ENCODE measurements at regions not wholly inside any gene's neighbourhood (a gene's known extent, or its start where the extent isn't known, plus 50 kb on each side); places are given as distances from the start of the nearest gene placed in this dataset.

- no peak for DNase-seq (ENCODE audit: low read depth in 2 of 2)
Observed at GRCh38 chr10:4120096-4120853, 335.3 kb upstream of the KLF6 start.

GRCh38 chr10:4119107-4119506, 334.1 kb upstream of the KLF6 start:
- no peak for DNase-seq (ENCODE audit: low read depth in 2 of 2)

- no peak for DNase-seq (ENCODE audit: low read depth in 2 of 2)
Observed at GRCh38 chr10:4117604-4118003, 332.6 kb upstream of the KLF6 start.

DNA sequence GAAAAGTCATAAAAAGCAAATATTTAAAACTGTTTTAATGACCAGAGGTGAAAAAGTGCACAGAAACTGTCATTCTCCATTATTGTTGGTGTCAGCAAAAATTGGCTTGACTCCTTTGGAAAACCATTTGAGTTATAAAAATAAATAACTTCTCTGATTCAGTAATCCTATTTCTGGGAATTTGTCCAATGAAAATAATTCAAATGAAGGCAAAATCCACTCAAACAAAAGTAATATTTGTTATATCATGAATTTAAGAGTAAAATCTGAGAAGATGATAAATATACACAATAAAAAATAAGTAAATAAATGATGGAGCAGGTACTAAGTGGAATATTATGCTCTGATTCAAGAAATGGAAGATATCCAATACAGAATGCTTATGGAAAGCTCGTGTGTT, 326.6 kb upstream of the KLF6 start:
- DNase-seq (ENCODE audit: low read depth in 2 of 2) = no peak

DNA sequence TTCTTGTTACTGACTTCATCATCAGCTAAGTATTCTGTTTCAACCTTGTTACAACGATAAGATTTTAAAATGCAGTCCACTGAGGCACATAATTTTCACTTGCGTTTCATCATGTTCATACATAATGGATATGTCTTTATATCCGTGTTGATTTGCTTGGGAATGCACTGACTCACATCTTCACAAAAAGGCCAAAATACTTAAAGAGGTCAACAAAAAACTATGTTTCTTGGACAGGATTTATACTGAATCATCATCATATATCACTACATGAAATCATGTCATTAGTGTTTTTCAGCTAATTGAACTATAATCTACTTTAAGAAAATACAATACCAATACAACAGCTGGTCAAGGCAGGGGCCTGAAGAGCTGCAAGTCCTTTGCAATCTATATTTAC, 324.5 kb upstream of the KLF6 start:
- no peak for DNase-seq (ENCODE audit: low read depth in 2 of 2)

DNA sequence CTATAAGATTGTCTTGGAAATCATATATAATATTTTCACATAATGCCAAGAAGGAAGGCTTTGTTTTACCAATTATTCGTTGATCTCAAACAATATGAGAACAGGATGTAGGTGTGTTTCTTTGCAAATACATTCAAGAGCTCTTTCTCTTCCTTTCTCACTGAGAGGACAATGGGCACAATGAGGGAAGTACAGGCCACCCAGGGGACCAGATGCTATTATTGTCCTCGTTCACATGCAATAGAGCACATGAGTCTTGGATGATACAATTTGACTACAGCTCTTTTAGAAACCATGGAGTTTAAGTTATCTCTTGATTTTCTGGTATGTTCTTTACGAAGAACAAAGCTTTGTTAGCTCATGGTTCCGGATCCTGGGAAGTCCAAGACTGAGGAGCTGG, 323.7 kb upstream of the KLF6 start:
- DNase-seq (ENCODE audit: low read depth in 2 of 2) = no peak

DNA sequence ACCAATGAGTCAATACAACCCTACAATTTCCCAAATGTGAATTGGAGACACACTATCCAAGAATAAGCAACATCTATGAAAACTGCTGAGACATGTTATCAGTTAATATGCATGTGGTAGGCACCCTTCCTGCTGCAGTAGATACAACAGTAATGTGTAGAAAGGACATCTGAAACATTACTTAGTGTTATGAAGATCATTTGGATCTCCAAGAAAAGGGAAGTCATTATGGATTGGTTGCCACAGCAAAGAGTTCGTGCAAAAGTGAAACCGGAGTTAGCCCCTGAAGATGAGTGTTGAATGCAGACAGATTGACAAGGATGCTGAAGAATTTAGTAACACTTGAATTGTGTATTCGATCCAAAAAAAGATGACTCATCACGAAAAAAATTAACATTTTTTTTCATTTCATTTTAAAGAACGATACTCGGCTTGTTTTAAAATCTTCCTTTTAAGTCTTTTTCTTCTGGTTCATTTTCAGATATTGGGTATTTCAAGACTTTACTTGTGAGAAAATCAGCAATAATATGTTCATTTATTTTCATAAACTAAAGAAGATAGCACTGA, 322.4 kb upstream of the KLF6 start:
- no peak for DNase-seq (ENCODE audit: low read depth in 2 of 2)

DNA sequence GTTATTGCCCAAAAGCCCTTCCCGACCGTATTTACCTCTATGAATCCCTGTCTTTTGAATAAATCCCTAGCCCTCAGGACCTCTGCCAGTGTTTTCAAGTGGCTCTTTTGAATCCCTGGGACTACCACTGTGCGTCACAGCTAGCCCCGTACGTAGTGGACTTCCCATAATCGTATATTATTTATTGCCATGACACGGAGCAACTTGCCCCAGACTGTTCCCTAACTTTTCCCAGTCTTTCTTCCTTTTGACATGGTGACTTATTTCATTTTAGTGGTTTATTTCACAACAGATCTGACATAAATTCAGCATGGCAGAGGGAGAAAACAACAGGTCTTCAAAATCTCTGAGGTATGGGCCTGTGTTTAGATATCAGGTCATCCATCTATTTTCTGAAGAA, 318.6 kb upstream of the KLF6 start:
- DNase-seq (ENCODE audit: low read depth in 2 of 2) = no peak

- DNase-seq (ENCODE audit: low read depth in 2 of 2) = no peak
Observed at GRCh38 chr10:4102802-4103344, 317.9 kb upstream of the KLF6 start.

GRCh38 chr10:4101918-4102654, 317.1 kb upstream of the KLF6 start:
- no peak for DNase-seq (ENCODE audit: low read depth in 2 of 2)

- no peak for DNase-seq (ENCODE audit: low read depth in 2 of 2)
Observed at GRCh38 chr10:4100380-4100779, 315.4 kb upstream of the KLF6 start.

GRCh38 chr10:4099202-4099601, 314.2 kb upstream of the KLF6 start:
- no peak for DNase-seq (ENCODE audit: low read depth in 2 of 2)

DNA sequence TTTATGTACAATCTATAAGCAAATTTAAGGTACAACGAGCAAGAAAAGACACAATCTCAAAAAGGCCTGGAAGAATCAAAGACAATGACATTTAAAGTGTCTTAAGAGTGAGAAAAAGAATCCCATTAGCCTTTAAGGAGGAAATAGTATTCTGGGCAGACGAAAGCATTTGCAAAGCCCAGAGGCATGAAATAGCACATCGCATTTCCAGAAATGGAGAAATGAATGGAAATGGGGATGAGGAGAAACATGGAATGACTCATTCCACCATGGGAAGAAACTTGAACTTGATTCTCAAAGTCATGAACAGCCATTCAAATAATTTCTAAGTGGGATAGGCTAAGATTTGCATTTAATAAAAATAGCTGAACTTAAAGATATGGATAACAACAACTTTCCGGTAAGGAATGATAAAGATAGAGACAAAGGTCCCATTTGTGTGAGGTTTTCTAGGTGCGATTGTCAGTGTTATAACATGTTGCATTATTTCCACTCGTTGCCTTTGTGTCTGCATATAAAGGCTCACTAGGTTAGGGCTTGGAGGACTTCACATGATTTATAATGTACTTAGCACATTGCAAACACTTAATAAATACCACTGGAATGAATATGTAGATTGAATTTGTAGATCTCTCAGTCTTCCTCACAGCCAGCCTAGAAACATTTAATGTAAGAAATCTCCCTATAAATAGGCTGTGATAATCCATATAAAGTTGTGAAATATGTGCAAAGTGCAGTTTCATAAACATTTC, 310.3 kb upstream of the KLF6 start:
- no peak for DNase-seq (ENCODE audit: low read depth in 2 of 2)

- no peak for DNase-seq (ENCODE audit: low read depth in 2 of 2)
Observed at GRCh38 chr10:4094751-4095150, 309.7 kb upstream of the KLF6 start.

DNA sequence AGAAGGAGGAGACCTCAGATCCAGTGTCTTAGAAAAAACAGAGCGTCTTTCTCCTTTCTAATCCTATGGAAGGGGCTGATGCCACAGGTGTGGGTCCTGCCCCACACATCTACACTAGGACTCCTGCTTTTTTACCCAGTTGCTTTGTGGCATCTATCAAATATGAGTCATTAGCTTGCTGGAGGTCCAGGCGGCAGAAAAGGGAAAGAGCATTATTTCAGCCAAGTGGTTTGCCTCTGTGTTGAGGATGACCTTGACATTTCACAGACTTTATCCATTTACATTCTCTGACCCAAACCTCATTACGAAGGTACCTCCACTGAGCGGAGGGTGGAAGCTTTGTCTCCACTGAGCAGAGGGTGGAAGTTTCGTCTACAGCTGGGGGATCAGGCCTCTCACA, 308.4 kb upstream of the KLF6 start:
- no peak for DNase-seq (ENCODE audit: low read depth in 2 of 2)

DNA sequence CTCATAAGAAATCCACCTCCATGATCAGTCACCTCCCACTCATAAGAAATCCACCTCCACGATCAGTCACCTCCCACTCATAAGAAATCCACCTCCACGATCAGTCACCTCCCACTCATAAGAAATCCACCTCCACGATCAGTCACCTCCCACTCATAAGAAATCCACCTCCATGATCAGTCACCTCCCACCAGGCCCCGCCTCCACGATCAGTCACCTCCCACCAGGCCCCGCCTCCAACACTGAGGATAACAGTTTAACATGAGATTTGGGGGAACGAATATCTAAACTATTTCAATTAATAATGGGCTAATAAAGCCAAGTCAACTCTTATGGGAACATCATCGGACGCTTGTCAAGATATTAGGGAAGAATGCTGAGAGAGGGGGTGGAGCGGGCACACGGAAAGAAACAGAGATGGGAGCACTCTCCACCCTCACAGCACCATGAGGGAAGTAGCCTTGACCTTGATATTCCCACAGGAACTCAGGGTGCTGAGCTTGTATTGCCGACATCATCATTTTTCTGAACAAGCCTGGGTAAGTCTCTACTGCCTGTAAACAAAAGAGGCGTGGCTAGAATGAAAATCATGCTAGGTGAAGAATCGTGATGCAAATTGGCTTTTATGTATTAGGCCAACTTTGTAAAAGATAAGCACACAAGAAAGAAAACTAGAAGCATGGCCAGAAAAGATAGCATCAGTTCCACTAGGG, 303.5 kb upstream of the KLF6 start:
- DNase-seq (ENCODE audit: low read depth in 2 of 2) = peak in 1 of 2 donors; percentile 19

DNA sequence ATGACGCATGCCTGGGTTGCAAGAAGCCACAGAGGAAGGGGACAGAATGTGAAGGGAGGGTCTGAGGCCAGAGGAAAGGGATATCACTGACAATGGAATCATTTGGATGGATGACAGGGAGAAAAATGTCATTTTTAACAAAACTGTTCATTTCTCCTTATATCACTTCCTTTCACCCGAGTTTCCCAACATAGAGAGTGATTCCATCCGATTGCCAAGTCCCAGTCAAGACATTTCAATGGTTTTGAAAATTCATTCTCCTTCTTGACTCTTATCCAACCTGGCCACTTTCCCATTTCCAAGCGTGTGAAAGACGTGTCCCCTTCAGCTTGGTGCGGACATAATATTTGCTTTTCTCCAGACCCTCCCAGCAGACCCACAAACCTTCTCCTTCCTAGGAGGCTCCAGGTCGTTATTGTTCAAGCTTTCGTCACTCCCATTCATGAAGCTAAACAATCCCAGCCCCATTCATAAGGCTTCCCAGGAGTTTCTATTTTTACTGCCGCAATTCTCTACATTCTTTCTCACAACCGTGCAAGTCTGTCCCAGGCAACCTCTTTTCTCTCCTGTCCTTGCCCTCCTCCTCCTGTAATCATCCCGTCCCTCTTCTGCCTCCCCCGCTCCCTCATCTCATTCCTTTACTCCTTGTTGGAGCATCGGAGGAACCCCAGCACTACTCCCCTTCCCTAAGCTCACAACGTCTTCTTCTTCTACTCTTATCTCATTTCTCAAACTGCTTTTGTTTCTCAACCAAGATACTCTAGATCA, 301.3 kb upstream of the KLF6 start:
- DNase-seq (ENCODE audit: low read depth in 2 of 2) = no peak

GRCh38 chr10:4083509-4084003, 298.5 kb upstream of the KLF6 start:
- DNase-seq (ENCODE audit: low read depth in 2 of 2) = no peak

DNA sequence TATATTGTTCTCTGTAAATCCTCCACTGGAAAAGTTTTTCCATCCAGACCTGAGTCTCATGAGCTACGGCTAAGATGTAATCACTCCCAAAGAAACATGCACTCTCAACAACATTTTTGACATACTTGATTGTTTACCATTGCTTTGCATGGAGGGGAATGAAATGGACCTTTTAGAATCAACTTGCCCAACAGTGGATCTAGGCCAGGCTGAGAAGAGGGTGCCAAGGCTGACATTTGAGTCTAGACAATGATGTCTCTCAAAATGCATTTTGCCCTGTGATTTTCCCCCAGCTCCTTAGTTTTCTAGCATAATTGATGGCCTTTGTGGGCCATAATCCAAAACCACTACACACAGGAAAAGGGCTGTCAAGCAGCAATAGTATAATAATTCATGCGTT, 297.9 kb upstream of the KLF6 start:
- no peak for DNase-seq (ENCODE audit: low read depth in 2 of 2)

DNA sequence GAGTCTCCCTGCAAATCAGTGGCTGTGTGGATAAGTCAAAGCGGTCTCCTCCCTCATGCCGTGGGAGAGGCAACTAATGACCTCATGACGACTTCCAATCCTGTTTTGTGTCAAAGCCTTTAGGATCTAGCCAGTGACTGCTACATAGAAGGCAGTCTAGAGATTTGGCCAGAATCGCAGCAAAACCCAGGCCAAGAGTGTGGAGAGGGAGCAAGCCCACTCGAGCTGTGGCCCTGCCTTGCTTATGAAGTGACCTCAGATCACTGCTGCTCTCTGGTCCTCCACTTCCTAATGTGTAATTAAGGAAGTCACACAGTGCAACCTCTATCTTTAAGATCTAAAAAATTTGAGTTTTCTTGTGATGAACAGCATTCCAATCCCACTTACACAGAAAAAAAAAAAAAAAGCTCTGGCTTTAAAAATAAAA, 296.7 kb upstream of the KLF6 start:
- DNase-seq (ENCODE audit: low read depth in 2 of 2) = no peak

All from activated CD8-positive, alpha-beta memory T cell treated with anti-CD3 and anti-CD28 coated beads for 4 hours (primary cell).